ENCODE measurements at regions not wholly inside any gene's neighbourhood (a gene's known extent, or its start where the extent isn't known, plus 50 kb on each side); places are given as distances from the start of the nearest gene placed in this dataset.
"Not testable (repeated sequence)": the region's sequence is repeated elsewhere in the genome, so short reads cannot be mapped to it uniquely, and the experiment has no call there.

DNA sequence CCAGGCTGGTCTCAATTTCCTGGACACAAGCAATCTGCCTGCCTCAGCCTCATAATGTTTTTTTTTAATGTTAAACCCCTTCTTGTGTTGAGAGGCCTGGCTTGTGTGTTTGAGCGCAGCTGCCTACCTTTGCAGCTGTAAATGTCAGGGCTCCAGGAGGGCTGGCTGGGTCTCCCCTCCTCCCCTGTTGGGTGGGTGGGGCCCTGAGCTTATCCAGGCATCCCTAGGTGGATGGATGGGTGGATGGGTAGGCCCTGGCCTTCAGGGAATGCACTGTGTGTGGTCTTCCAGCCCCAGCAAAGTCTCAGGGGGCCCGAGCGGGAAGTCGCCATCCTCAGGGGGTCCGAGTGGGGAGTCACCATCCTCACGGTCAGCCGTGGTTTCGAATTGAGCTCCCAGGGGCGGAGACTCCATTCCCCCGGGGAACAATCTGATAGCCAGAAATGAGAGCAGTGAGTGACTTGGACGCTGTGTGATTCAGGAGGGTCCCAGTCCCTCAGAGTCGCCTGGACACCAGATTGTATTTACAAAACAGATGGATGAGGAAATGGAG, 279.4 kb upstream of the PLGLB2 start:
- not testable (repeated sequence) for DNase-seq

- DNase-seq = not testable (repeated sequence)
Measured at GRCh38 chr2:87469180-87470151, 278.4 kb upstream of the PLGLB2 start.

DNA sequence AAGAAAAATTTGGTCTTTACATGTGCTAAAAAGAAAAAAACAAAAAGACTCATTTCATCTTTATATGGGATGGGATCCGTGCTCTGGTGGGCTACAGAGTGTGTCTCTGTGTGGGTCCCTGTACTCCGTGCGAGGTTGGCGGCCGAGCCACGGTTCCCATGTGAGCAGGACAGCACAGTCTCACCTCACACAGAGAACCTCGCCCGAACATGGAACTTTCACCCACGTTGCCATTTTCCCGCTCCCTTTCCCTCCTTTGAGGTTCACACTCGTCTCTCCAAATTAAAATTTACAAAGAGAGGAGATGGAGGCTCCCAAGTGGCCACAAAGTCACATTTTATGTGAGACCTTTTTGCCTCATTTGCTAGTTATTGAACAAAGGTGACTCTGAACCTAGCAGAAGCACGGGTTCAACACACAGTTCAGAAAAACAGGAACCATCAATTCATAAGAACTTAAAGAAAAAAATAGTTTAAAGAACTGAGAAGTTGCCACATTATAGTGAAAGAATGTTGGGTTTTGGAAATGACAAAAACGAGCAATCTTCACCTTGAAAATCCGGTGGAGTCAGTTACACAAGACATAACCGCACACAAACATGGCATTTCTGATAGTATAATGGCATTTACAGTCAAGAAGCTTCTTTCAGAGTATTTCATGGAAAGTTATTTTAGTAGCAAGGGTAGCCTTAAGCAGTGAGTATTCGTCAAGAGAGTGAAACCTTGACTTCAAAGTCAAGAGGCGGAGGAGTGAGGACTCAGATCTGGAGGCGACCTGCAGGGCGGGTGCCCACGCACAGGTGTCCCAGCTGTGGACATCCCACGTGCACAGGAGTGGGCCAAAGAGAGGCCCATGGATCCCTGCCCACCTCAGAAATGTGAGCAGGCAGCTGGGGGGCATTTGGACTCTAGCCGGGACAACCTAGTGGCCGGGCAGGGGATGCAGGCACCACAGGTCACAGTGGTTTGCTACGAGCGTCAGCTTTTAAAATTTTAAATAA, 277.2 kb upstream of the PLGLB2 start:
- not testable (repeated sequence) for DNase-seq

DNA sequence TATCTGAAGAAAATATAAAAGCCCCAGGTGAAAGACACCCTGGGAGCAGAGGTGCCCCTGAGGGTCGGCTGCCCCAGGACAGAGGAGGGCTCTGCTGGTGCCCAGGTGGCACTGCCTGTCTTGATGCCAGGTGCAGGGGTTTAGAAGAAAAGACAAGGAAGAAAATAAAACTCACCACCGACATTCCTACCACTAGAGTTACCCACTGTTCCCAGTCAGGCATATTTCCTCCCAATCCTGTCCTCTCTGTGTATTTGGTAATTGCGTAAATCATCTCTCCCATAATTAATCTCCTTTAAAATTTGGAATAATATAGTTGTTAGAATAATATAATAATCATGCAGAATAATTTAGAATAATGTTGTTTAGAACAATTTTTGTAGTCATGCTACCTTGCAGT, 276.4 kb upstream of the PLGLB2 start:
- DNase-seq = not testable (repeated sequence)

GRCh38 chr2:87476223-87476872, 271.5 kb upstream of the PLGLB2 start:
- not testable (repeated sequence) for DNase-seq

DNA sequence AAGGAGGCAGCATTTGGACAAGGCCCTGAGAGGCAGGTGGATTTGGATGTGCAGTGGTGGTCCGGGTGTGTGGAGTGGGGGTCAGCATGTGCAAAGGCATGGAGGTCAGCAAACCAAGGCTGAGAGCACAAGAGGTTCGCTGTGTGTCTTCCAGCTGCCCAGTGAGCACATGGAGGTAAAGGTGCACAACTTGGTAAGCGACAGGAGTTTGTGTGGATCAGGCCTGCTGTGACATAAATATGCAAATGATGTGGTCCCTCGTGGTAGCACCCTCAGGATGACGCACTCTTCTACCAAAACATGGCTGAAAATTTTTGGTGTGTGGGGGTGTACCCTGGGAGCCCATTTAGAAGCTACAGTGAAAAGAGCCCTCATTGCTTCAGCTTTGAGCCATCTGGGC, 271.0 kb upstream of the PLGLB2 start:
- not testable (repeated sequence) for DNase-seq

DNA sequence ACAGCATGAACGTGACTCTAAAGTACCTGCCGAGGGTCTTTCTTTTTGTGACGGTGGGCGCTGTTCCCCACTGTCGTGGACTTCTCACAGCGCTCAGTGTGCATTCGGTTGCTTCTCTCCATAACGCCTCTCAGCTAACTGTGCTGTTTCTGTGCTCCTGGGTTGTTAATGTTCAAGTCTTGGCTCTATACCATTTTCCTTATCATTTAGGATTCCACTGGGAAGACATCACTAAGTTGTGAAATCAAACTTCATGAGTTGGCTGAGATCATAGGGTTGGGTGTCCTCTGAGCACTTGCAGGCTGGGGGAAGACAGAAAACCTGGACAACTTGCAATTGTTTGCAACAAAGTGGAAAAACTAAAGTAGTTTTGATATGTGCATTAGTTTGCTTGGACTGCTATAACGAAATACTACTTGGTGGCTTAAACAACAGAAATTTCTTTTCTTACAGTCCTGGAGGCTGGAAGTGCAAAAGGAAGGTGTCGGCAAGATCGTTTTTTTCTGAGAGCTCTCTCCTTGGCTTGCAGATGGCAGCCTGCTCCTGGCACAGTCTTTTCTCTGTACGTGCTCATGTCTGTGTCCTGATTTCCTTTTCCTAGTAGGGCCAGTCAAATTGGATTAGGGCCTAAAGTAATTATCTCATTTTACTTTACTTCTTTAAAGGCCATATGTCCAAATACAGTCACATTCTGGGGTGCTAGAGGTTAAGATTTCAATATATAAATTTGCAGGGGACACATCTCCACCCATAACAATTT, 270.0 kb upstream of the PLGLB2 start:
- DNase-seq = not testable (repeated sequence)

DNA sequence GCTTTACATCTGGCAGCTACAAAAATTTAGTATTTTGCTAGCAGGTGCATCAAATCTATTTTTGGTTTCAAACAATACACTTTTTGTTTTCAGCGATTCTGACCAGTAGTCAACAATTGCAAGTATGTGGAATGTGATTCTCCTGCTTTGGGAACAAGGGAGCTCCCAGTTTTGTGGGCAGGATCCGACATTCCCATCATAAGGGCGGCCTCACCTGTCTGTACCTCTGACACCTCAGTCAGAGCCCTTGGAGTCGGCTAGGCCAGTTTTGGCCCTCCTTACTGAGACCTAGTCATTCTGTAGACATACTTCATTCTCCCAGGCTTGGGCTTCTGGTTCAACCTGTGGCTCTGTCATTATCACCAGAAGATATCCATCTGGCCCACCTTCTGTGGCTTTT, 269.0 kb upstream of the PLGLB2 start:
- DNase-seq = not testable (repeated sequence)

DNA sequence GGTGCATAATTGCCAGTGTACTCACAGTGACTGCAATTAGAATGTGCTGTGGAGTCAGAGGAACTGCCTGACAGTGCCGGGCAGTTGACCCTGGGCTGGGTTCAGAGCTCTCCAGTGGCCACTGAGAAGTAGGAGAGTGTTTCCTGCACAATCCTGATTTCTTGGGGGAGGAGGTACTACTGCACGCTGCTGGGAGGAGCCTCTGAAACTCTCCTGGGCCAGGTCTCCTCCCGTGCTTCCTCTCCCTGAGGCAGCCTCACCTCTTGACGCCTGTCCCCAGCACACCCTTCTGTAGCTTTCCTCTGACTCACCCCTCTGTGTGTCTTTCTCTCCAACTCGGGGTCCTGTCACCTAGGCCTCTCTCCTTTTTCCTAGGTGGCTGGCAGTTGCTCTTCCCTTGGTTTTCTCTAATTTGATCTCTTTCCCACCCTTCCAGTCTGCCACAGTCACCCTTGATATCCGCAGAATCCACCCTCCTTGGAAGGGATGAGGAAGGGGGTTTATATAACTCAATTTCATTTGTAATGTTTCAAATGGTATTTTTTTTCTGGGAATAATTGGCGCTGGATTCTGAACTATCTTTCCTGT, 264.7 kb upstream of the PLGLB2 start:
- DNase-seq = not testable (repeated sequence)

DNA sequence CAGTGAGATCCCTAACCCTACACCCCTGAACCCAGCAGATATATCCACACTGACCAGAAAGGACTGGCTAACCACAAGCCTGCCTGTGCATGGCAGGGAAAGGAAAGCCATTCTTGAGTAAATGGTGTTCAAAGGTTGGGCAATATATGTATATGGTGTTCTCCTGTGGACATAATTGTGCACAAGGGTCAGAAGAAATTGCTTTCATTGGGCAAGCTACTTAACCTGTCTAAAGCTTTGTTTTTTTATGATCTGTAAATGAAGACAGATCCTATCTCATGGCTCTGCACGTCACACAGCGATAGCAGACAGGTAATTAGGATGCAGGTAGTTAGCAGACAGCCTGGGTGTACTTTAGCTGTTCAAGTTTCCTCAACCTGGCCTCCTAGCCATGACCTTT, 263.5 kb upstream of the PLGLB2 start:
- DNase-seq = not testable (repeated sequence)

GRCh38 chr2:87485455-87485854, 262.4 kb upstream of the PLGLB2 start:
- not testable (repeated sequence) for DNase-seq

DNA sequence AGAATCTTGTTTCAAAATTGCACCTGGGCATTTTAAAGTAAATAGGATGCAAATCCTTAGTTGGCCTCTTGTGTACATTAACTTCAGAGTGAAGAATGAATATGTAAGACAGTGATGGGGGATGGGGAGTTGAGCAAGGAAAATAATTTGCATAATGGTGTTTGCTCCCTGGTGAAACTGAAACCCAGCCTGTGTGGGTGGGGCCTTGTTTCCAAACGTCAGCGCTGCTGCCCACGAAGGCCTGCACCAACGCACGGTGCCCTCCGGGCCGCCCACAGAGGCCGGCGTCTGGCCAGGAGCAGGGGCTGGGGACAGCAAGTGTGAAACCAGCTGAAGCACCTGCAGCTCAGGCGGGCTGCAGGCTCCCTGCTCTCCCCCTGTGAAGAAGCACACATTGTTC, 262.0 kb upstream of the PLGLB2 start:
- DNase-seq = not testable (repeated sequence)

GRCh38 chr2:87486413-87486812, 261.5 kb upstream of the PLGLB2 start:
- not testable (repeated sequence) for DNase-seq

- DNase-seq = not testable (repeated sequence)
Measured at GRCh38 chr2:87488021-87488420, 259.9 kb upstream of the PLGLB2 start.

GRCh38 chr2:87488991-87489390, 258.9 kb upstream of the PLGLB2 start:
- not testable (repeated sequence) for DNase-seq

DNA sequence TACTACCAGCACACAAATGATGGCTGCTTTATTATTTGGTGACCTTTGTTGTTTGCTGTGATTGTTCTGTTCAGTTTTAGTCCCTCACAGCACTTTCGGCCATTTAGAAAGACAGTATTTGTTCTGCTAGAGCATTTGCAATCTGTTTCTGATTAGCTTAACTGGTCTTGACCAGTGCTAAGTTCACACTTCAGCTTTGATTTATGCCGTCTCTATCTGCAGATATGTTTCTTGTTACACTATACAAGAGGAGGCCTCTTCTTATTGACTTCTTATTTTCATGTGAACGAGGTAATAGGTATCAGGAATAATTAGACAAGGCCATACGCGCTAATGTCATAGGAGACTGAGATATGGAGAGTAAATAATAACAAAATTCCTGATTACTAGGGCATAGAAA, 253.0 kb upstream of the PLGLB2 start:
- not testable (repeated sequence) for DNase-seq

DNA sequence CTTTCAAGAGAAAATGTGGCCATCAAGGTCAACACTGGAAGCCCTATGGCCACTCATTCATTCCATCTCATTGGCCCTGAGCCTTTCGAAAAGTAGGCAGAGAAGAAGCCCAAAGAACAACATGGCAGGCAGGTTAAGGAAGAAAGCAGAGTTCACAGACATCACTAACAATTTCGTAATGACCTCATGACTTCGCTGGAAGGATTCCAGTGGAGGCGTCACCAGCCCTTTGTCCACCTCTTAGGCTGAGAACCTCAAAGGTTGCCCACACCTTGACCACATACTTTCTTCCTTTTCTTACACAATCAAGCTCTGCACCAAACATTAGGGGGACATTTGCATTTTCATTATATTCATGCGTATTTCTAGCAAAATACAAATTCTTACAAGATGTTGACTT, 252.4 kb upstream of the PLGLB2 start:
- DNase-seq = not testable (repeated sequence)

GRCh38 chr2:87496036-87497006, 251.6 kb upstream of the PLGLB2 start:
- DNase-seq = not testable (repeated sequence)

- DNase-seq = not testable (repeated sequence)
Measured at GRCh38 chr2:87497135-87497534, 250.8 kb upstream of the PLGLB2 start.

DNA sequence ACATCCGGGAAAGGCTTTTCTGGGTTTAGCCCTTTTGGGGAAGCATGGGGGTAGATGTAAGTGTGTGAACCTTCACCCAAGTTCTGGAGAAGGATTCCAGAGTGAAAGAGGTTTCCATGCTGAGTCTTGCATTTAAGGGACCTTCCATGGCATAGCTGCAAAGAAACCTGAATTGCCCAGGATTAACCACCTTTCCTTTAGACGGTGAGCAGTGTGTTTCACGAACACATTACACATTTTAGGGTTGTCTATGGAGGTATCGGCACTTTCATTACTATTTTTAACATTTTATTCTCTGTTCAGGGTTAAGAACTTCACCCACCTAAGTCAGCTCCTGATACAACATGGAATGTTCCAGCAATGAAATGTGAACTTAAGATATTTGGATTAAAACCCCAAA, 250.2 kb upstream of the PLGLB2 start:
- DNase-seq = not testable (repeated sequence)
